IPS DF 6.9 (cell line): ENCODE measurements at regions not wholly inside any gene's neighbourhood (a gene's known extent, or its start where the extent isn't known, plus 50 kb on each side); places are given as distances from the start of the nearest gene placed in this dataset.

ENCODE experiments used
- DNase-seq: peaks from one replicate; pipeline ENCODE4 v3.0.0-alpha.2; 2013; ENCODE audit warnings: low read depth, low spot score
- H3K27ac ChIP-seq: one replicate; pipeline ENCODE4 v1.5.1; 2013; ENCODE audit warnings: low read length, control low read depth
- H3K27me3 ChIP-seq: 2 replicates; pipeline ENCODE4 v1.6.1; 2013; ENCODE audit warnings: mild to moderate bottlenecking, low read length; ENCODE audit not compliant: control insufficient read depth, insufficient read depth
- H3K36me3 ChIP-seq: 2 replicates; pipeline ENCODE4 v1.6.1; 2013; ENCODE audit warnings: low read length; ENCODE audit not compliant: control insufficient read depth, insufficient read depth
- H3K4me1 ChIP-seq: 2 replicates; pipeline ENCODE4 v1.6.1; 2013; ENCODE audit warnings: low read length; ENCODE audit not compliant: control insufficient read depth, insufficient read depth
- H3K4me3 ChIP-seq: 2 replicates; pipeline ENCODE4 v1.5.1; 2013; ENCODE audit warnings: mild to moderate bottlenecking, low read length
- H3K9me3 ChIP-seq: 2 replicates; pipeline ENCODE4 v1.6.1; 2013; ENCODE audit warnings: low read length, inconsistent platforms; ENCODE audit not compliant: control insufficient read depth, insufficient read depth
- WGBS: extraction: QIAGEN DNeasy Blood & Tissue Kit; methylation state at CpG from one replicate; pipeline ENCODE4 v1.1.7; 2013; ENCODE audit warnings: mixed read lengths, missing lambda C conversion rate; ENCODE audit not compliant: insufficient read length, insufficient coverage; 5-methylcytosine and 5-hydroxymethylcytosine counted together

- no peak overlapping the region for H3K27ac ChIP-seq
- H3K36me3 ChIP-seq = no peaks in the 10 kb centered on the region
- no CpG with 5 or more reads among the region's 4 CpGs for WGBS
Measured at GRCh38 chr5:57862942-57863341, 380.3 kb upstream of the ACTBL2 start.

DNA sequence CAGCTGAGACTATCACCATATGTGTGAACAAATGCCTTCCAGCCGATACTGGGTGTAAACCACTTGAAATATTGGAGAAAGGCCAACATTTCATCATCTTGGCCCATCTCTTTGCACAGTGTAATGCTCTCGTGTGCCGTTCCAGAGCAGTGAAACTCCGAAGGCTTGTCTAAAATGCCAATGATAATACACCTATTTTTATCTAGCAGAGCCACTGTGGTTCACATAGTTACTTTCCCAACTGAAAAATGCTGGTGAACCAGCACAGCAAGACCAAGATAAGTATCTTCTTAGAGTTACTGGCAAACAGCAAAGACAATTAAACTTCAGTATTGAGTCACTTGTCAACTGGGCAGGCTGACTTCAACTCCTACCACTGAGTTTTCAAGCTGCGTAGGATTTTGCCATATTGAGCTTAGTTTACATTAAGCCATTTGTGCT, 379.9 kb upstream of the ACTBL2 start:
- no peak for DNase-seq

More at GRCh38 chr5:57862942-57863341, 380.3 kb upstream of the ACTBL2 start:
- no peak for DNase-seq
- H3K4me3 ChIP-seq = no peak overlapping the region
- no peaks in the 10 kb centered on the region for H3K4me1 ChIP-seq
- no peaks in the 10 kb centered on the region for H3K27me3 ChIP-seq
- no peaks in the 10 kb centered on the region for H3K9me3 ChIP-seq

DNA sequence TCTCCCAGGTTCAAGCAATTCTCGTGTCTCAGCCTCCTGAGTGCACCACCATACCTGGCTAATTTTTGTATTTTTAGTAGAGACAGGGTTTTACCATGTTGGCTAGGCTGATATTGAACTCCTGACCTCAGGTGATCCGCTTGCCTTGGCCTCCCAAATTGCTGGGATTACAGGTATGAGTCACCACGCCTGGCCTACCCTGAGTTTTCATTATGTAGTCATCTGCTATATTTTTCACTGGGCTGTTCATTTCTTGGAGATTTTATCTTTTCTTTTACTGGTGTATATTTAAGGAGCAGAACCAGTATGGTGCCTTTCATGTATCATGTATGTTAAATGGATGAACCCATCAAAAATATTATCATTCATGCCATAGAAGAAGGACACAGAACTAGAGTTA, 377.0 kb upstream of the ACTBL2 start:
- H3K36me3 ChIP-seq = no peaks in the 10 kb centered on the region

More for the DNA sequence above, 379.9 kb upstream of the ACTBL2 start:
- H3K4me3 ChIP-seq = no peak overlapping the region
- no CpG with 5 or more reads among the region's 5 CpGs for WGBS
- H3K4me1 ChIP-seq = no peaks in the 10 kb centered on the region
- no peak overlapping the region for H3K27ac ChIP-seq
- no peaks in the 10 kb centered on the region for H3K9me3 ChIP-seq
- no peaks in the 10 kb centered on the region for H3K27me3 ChIP-seq
- no peaks in the 10 kb centered on the region for H3K36me3 ChIP-seq

GRCh38 chr5:57858905-57859304, 376.3 kb upstream of the ACTBL2 start:
- no peak overlapping the region for H3K4me3 ChIP-seq
- H3K4me1 ChIP-seq = no peaks in the 10 kb centered on the region
- DNase-seq = no peak
- no peaks in the 10 kb centered on the region for H3K27me3 ChIP-seq
- H3K9me3 ChIP-seq = no peaks in the 10 kb centered on the region
- no peak overlapping the region for H3K27ac ChIP-seq
- H3K36me3 ChIP-seq = no peaks in the 10 kb centered on the region

More for the DNA sequence above, 377.0 kb upstream of the ACTBL2 start:
- Histone ChIP-seq H3K27me3 (no peaks in the 10 kb centered on the region), H3K4me3 (no peak overlapping the region), H3K4me1 (no peaks in the 10 kb centered on the region), H3K27ac (no peak overlapping the region), H3K9me3 (no peaks in the 10 kb centered on the region)
- WGBS = no CpG with 5 or more reads among the region's 3 CpGs
- no peak for DNase-seq

- H3K4me1 ChIP-seq = no peaks in the 10 kb centered on the region
- no peaks in the 10 kb centered on the region for H3K36me3 ChIP-seq
- H3K27me3 ChIP-seq = no peaks in the 10 kb centered on the region
- no peak for DNase-seq
- no peaks in the 10 kb centered on the region for H3K9me3 ChIP-seq
- H3K27ac ChIP-seq = no peak overlapping the region
- H3K4me3 ChIP-seq = no peak overlapping the region
Measured at GRCh38 chr5:57857696-57858095, 375.1 kb upstream of the ACTBL2 start.

- Histone ChIP-seq H3K4me1 (no peaks in the 10 kb centered on the region), H3K36me3 (no peaks in the 10 kb centered on the region), H3K27ac (no peak overlapping the region), H3K27me3 (no peaks in the 10 kb centered on the region), H3K9me3 (no peaks in the 10 kb centered on the region), H3K4me3 (no peak overlapping the region)
- DNase-seq = no peak
- WGBS = no CpG with 5 or more reads among the region's 2 CpGs
Measured at GRCh38 chr5:57855831-57856230, 373.2 kb upstream of the ACTBL2 start.

DNA sequence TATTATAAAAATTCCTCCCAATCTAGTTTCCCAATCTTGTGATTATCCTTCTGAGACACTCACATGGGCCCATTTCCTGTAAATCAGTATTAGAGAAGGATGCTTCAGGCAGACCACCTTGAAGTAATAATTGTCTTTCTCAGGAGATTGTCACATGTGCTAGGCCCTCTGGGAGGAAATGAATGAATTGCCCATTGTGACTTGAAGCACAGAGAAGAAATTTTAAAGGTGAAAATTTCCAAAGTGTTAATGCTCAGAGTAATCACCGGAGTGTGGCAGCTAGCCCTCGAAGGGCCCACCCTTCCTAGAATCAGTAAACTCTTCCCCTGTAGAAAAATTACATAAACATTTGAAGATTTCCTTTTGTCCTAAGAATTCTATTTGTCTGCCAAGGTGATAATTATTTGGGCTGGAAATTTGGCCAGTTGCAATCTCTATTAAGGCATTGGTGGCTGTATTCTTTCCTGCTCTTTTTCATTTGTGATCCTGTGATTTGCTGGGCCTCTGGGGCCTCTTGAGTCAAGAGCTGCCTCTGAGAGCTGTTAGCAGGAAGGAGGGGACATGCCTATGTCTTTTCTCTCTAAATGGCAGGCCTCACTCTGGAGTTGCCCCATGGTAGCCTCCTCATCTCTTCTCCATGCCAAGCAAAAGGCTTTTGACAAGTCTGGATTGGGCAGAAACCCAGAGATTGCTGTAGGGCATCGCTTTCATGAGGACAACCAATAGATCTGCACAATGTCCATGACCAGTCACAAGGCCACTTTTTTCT, 371.5 kb upstream of the ACTBL2 start:
- H3K36me3 ChIP-seq = no peaks in the 10 kb centered on the region
- H3K27ac ChIP-seq = no peak overlapping the region
- no peak for DNase-seq
- H3K27me3 ChIP-seq = no peaks in the 10 kb centered on the region
- no CpG with 5 or more reads among the region's 3 CpGs for WGBS
- no peak overlapping the region for H3K4me3 ChIP-seq
- no peaks in the 10 kb centered on the region for H3K4me1 ChIP-seq
- H3K9me3 ChIP-seq = no peaks in the 10 kb centered on the region

GRCh38 chr5:57850109-57850508, 367.5 kb upstream of the ACTBL2 start:
- H3K27ac ChIP-seq = no peak overlapping the region
- DNase-seq = no peak
- H3K9me3 ChIP-seq = no peaks in the 10 kb centered on the region
- H3K4me3 ChIP-seq = no peak overlapping the region
- H3K36me3 ChIP-seq = no peaks in the 10 kb centered on the region
- H3K27me3 ChIP-seq = no peaks in the 10 kb centered on the region
- no CpG with 5 or more reads among the region's 1 CpG for WGBS
- H3K4me1 ChIP-seq = no peaks in the 10 kb centered on the region

GRCh38 chr5:57845025-57845424, 362.4 kb upstream of the ACTBL2 start:
- Histone ChIP-seq H3K36me3 (no peaks in the 10 kb centered on the region), H3K27ac (no peak overlapping the region), H3K27me3 (no peaks in the 10 kb centered on the region), H3K9me3 (no peaks in the 10 kb centered on the region), H3K4me3 (no peak overlapping the region), H3K4me1 (peaks cover 3% of the 10 kb centered on the region; the same call in 1 of the 2 replicates)
- no CpG with 5 or more reads among the region's 2 CpGs for WGBS
- DNase-seq = no peak

DNA sequence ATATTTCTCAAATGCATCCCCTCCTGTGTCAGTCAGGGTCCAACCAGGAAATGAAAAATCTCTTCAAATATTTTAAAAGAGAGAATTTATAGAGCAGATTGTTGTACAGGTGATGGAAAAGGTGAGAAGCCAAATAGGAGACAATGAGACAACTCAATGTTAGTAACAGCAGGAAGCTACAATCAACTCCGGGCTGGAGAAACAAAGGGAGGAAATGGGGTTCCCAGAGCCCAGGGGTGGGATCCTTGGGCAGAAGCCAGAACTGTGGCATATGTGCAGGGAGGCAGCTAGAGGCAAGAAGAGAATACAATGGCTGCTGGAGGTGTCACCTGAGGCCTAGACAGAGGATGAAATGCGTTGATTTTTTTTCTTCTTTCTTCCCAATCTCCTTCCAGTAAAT, 361.8 kb upstream of the ACTBL2 start:
- no CpG with 5 or more reads among the region's 2 CpGs for WGBS

GRCh38 chr5:57843059-57843367, 360.4 kb upstream of the ACTBL2 start:
- Histone ChIP-seq H3K27ac (no peak overlapping the region), H3K27me3 (no peaks in the 10 kb centered on the region), H3K4me3 (no peak overlapping the region), H3K36me3 (no peaks in the 10 kb centered on the region), H3K4me1 (peaks cover 3% of the 10 kb centered on the region; the same call in 1 of the 2 replicates), H3K9me3 (no peaks in the 10 kb centered on the region)
- WGBS = no CpG with 5 or more reads among the region's 2 CpGs
- DNase-seq = no peak

More for the DNA sequence above, 361.8 kb upstream of the ACTBL2 start:
- H3K27me3 ChIP-seq = no peaks in the 10 kb centered on the region
- H3K36me3 ChIP-seq = no peaks in the 10 kb centered on the region
- no peak for DNase-seq
- H3K27ac ChIP-seq = no peak overlapping the region
- H3K4me3 ChIP-seq = no peak overlapping the region
- H3K4me1 ChIP-seq = peaks cover 3% of the 10 kb centered on the region; the same call in 1 of the 2 replicates
- no peaks in the 10 kb centered on the region for H3K9me3 ChIP-seq
